ENCODE measurements at regions not wholly inside any gene's neighbourhood (a gene's known extent, or its start where the extent isn't known, plus 50 kb on each side); places are given as distances from the start of the nearest gene placed in this dataset.

DNA sequence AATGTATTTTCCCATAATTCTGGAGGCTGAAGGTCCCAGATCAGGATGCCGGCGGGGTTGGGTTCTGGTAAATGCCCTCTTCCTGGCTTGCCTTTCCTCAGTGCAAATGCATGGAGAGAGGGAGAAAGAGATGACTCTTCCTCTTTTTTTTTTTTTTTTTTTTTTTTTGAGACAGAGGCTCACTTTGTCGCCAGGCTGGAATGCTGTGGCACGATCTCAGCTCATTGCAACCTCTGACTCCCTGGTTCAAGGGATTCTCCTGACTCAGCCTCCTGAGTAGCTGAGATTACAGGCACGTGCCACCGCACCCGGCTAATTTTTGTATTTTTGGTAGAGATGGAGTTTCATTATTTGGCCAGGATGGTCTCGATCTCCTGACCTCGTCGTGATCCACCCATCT is 300.0 kb upstream of the TAS2R1 start:
- TF ChIP-seq RAD21 (IDR thresholded peaks at IDR 0.05; ENCODE audit: low read depth), result no peak
- TF ChIP-seq, protein P1, sequence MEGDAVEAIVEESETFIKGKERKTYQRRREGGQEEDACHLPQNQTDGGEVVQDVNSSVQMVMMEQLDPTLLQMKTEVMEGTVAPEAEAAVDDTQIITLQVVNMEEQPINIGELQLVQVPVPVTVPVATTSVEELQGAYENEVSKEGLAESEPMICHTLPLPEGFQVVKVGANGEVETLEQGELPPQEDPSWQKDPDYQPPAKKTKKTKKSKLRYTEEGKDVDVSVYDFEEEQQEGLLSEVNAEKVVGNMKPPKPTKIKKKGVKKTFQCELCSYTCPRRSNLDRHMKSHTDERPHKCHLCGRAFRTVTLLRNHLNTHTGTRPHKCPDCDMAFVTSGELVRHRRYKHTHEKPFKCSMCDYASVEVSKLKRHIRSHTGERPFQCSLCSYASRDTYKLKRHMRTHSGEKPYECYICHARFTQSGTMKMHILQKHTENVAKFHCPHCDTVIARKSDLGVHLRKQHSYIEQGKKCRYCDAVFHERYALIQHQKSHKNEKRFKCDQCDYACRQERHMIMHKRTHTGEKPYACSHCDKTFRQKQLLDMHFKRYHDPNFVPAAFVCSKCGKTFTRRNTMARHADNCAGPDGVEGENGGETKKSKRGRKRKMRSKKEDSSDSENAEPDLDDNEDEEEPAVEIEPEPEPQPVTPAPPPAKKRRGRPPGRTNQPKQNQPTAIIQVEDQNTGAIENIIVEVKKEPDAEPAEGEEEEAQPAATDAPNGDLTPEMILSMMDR (IDR thresholded peaks at IDR 0.05 in 2 of 3, conservative IDR thresholded peaks at IDR 0.05 in 1 of 3; ENCODE audit: borderline replicate concordance in 1 of 3, insufficient read depth in 1 of 3, low read depth in 2 of 3, low read length in 2 of 3), result no peak
- no peak for TF ChIP-seq EGR1 (IDR thresholded peaks at IDR 0.05; ENCODE audit: low read depth)
- no peak for TF ChIP-seq ZNF274 (IDR thresholded peaks at IDR 0.05; ENCODE audit: low read depth, low read length)
- no peak for TF ChIP-seq SP1 (IDR thresholded peaks at IDR 0.05; ENCODE audit: low read depth)
- TF ChIP-seq POLR2A (IDR thresholded peaks at IDR 0.05; ENCODE audit: borderline replicate concordance, extremely low read depth, insufficient read depth, insufficient read length), result no peak
- no peak for TF ChIP-seq CEBPB (IDR thresholded peaks at IDR 0.05; ENCODE audit: low read depth)
- TF ChIP-seq, protein P2, sequence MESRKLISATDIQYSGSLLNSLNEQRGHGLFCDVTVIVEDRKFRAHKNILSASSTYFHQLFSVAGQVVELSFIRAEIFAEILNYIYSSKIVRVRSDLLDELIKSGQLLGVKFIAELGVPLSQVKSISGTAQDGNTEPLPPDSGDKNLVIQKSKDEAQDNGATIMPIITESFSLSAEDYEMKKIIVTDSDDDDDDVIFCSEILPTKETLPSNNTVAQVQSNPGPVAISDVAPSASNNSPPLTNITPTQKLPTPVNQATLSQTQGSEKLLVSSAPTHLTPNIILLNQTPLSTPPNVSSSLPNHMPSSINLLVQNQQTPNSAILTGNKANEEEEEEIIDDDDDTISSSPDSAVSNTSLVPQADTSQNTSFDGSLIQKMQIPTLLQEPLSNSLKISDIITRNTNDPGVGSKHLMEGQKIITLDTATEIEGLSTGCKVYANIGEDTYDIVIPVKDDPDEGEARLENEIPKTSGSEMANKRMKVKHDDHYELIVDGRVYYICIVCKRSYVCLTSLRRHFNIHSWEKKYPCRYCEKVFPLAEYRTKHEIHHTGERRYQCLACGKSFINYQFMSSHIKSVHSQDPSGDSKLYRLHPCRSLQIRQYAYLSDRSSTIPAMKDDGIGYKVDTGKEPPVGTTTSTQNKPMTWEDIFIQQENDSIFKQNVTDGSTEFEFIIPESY (IDR thresholded peaks at IDR 0.05; ENCODE audit: extremely low read depth, insufficient replicate concordance, low read length), result no peak
- TF ChIP-seq, protein P3, sequence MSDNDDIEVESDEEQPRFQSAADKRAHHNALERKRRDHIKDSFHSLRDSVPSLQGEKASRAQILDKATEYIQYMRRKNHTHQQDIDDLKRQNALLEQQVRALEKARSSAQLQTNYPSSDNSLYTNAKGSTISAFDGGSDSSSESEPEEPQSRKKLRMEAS (IDR thresholded peaks at IDR 0.05), result no peak
- no peak for TF ChIP-seq ATF3 (IDR thresholded peaks at IDR 0.05)
- TF ChIP-seq TCF7L2 (IDR thresholded peaks at IDR 0.05; ENCODE audit: borderline replicate concordance, extremely low read depth, insufficient read depth, insufficient read length), result no peak
- no peak for ATAC-seq

More for the DNA sequence above, 300.0 kb upstream of the TAS2R1 start:
- Histone ChIP-seq H3K27ac (ENCODE audit: low read depth, low read length) (no peak overlapping the region), H3K9me2 (ENCODE audit: insufficient read depth) (no peaks in the 10 kb centered on the region), H4K20me1 (ENCODE audit: insufficient read depth) (no peaks in the 10 kb centered on the region), H3K4me2 (ENCODE audit: low read length) (no peak overlapping the region), H3K36me3 (ENCODE audit: control insufficient read depth in 1 of 2, insufficient read depth in 2 of 2, low read length in 2 of 2) (no peaks in the 10 kb centered on the region), H3K9ac (ENCODE audit: low read length) (no peak overlapping the region), H3K4me1 (ENCODE audit: control insufficient read depth in 1 of 2, insufficient read depth in 2 of 2, low read length in 2 of 2) (no peaks in the 10 kb centered on the region), H2AFZ (ENCODE audit: low read depth, low read length, poor library complexity, severe bottlenecking) (no peak overlapping the region), H3K9me3 (ENCODE audit: control insufficient read depth in 1 of 2, insufficient read depth in 1 of 2, low read depth in 1 of 2, low read length in 2 of 2) (no peaks in the 10 kb centered on the region), H3K79me2 (ENCODE audit: insufficient read depth, low read length) (no peaks in the 10 kb centered on the region), H3K27me3 (ENCODE audit: insufficient read depth, low read length) (no peaks in the 10 kb centered on the region), H3K4me3 (replicated peaks in 1 of 2; ENCODE audit: low read depth in 1 of 2, low read length in 2 of 2) (no peak overlapping the region)
- BruUV-seq (replicated peaks), result no TSS peak
- ChIA-PET RAD21 (ENCODE audit: low non-redundant PET in 1 of 2, low total read pairs in 2 of 2, uncharacterized antibody in 2 of 2, unreplicated experiment in 2 of 2) (no interaction called here), CTCF (no interaction called here), POLR2A (no interaction called here)
- no peak for DNase-seq (ENCODE audit: low read depth, low spot score)
- intact Hi-C loops (cut with micrococcal nuclease), result no loop called here
